ENCODE measurements at regions not wholly inside any gene's neighbourhood (a gene's known extent, or its start where the extent isn't known, plus 50 kb on each side); places are given as distances from the start of the nearest gene placed in this dataset.

DNA sequence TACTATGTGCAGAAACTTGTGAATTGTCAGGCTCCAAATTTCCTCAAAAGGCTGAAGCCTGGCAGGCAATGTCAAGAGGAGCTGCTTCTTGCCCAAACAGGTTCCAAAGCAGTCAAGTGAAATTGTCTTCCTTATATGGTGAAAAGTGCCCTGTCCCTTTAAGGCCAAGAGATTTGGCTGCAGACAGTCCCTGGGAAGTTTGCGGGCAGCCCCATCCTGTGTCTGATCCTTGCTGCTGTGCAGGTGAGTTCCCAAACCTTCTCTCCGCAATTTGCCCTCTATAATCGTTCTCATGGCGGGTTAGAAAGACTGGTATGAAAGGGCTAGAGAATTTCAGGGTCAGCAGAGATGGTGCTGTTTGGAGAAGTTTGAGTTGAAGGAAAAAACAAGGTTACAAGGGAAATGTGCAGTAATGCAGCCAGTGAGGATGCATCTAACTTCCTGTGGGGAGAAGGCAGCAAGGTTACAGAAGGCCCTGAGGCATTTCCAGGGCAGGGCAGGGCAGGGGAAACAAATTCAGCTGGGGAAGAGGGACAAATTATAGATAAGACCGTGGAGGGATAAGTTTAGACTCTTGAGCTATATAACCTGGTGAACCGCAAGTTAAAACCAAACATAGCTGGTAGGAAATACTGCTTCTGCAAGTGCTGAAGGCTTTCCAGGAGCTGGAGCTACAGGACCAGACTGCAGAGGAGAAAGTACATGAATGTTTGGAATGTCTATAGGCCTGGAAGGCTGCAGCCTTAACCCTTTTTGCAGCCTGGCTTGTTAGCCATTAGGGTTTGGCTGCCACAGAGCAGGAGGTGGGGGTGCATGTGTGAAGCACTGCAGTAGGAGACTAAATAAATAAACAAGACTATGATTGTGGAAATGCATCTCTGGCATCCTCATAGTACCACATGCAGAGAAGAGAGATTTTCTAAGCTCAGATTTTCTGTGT, 256.2 kb upstream of the IL12A start:
- no peak for TF ChIP-seq POLR2A (IDR thresholded peaks at IDR 0.05; ENCODE audit: low read depth, low read length)
- no peak for TF ChIP-seq POLR2AphosphoS5 (IDR thresholded peaks at IDR 0.05; ENCODE audit: low read depth, low read length)
- no peak for TF ChIP-seq TAF1 (IDR thresholded peaks at IDR 0.05; ENCODE audit: low read depth, low read length)
- TF ChIP-seq SPI1 (IDR thresholded peaks at IDR 0.05; ENCODE audit: low read depth, low read length): no peak
